PC-3 (cell line): ENCODE measurements at regions not wholly inside any gene's neighbourhood (a gene's known extent, or its start where the extent isn't known, plus 50 kb on each side); places are given as distances from the start of the nearest gene placed in this dataset.
A peak's percentile ranks its signal among the peaks of the same experiment; 100 is the strongest.

Source experiments
- ATAC-seq: fragments of 200-7000 bp; cut with Tn5 transposase; 2 replicates; pipeline ENCODE4 v1.9.1; 2020; ENCODE audit warnings: mild to moderate bottlenecking, moderate library complexity
- BruUV-seq: library from RNA; stranded (reverse); fragments of 400-500 nt; replicated peaks from 2 replicates; lab custom pipeline; 2021; lab: Mats Ljungman, UMichigan
- CTCF ChIA-PET: fragments of 300-600 bp; sonication (Branson Sonifier 250); formaldehyde crosslinking; loops from one replicate; lab custom pipeline; 2022; ENCODE audit warnings: antibody characterized with exemption; lab: Charles Lee
- POLR2A ChIA-PET: fragments of 300-600 bp; sonication (Branson Sonifier 250); formaldehyde crosslinking; loops from one replicate; lab custom pipeline; 2022; ENCODE audit warnings: antibody characterized with exemption; ENCODE audit not compliant: unreplicated experiment; lab: Charles Lee
- DNase-seq: peaks from one replicate; pipeline ENCODE4 v3.0.0-alpha.2; 2015
- H2AFZ ChIP-seq: fragments of 300-600 bp; sonication (generic); 2 replicates; pipeline ENCODE4 v1.6.0; 2016; ENCODE audit warnings: antibody characterized with exemption, low read length
- H3F3A ChIP-seq: fragments of 300-600 bp; sonication (generic); one replicate; pipeline ENCODE4 v1.6.0; 2017; ENCODE audit warnings: antibody characterized with exemption, low read length, control low read depth, mild to moderate bottlenecking; ENCODE audit not compliant: unreplicated experiment
- H3K27ac ChIP-seq: fragments of 300-600 bp; sonication (generic); 2 replicates; pipeline ENCODE4 v1.5.1; 2016; ENCODE audit warnings: mild to moderate bottlenecking, low read length
- H3K27me3 ChIP-seq: fragments of 300-600 bp; sonication (generic); 2 replicates; pipeline ENCODE4 v1.6.1; 2016; ENCODE audit warnings: low read length, mixed read lengths
- H3K36me3 ChIP-seq: fragments of 300-600 bp; sonication (generic); 2 replicates; pipeline ENCODE4 v1.6.1; 2016; ENCODE audit warnings: low read depth, mixed run types, low read length, mixed read lengths
- H3K4me1 ChIP-seq: fragments of 300-600 bp; sonication (generic); 2 replicates; pipeline ENCODE4 v1.5.1; 2016; ENCODE audit warnings: low read length; ENCODE audit not compliant: insufficient read depth
- H3K4me2 ChIP-seq: fragments of 300-600 bp; sonication (generic); 2 replicates; pipeline ENCODE4 v1.6.0; 2016; ENCODE audit warnings: low read length
- H3K4me3 ChIP-seq: fragments of 300-600 bp; sonication (generic); 2 replicates; pipeline ENCODE4 v1.5.1; 2016; ENCODE audit warnings: mild to moderate bottlenecking, low read length, mixed read lengths
- H3K79me2 ChIP-seq: fragments of 300-600 bp; sonication (generic); 2 replicates; pipeline ENCODE4 v1.6.1; 2017; ENCODE audit warnings: low read length, mixed read lengths
- H3K9ac ChIP-seq: fragments of 300-600 bp; sonication (generic); 2 replicates; pipeline ENCODE4 v1.6.0; 2016; ENCODE audit warnings: mild to moderate bottlenecking, low read length
- H3K9me2 ChIP-seq: fragments of 300-600 bp; sonication (generic); replicated peaks from 2 replicates; pipeline ENCODE4 v1.6.1; 2016; ENCODE audit warnings: mixed run types, low read length, mixed read lengths
- H3K9me3 ChIP-seq: fragments of 300-600 bp; sonication (generic); 2 replicates; pipeline ENCODE4 v1.6.1; 2016; ENCODE audit warnings: low read length, mixed read lengths
- H4K20me1 ChIP-seq: fragments of 300-600 bp; sonication (generic); 2 replicates; pipeline ENCODE4 v1.6.1; 2016; ENCODE audit warnings: low read length, mixed read lengths
- EZH2 ChIP-seq: fragments of 300-600 bp; sonication (generic); IDR thresholded peaks from one replicate; pipeline ENCODE4 v1.6.1; 2017; ENCODE audit warnings: antibody characterized with exemption, mild to moderate bottlenecking, low read length; ENCODE audit not compliant: unreplicated experiment
- EZH2phosphoT487 ChIP-seq: fragments of 300-600 bp; sonication (generic); IDR thresholded peaks from 2 replicates; pipeline ENCODE4 v1.6.1; 2018; ENCODE audit warnings: mild to moderate bottlenecking, antibody characterized with exemption, low read length, borderline replicate concordance
- intact Hi-C: fragments of 100-400 bp; cut with micrococcal nuclease; formaldehyde crosslinking; loops from 2 replicates; pipeline ENCODE4 v1.9.0; 2023
- TF ChIP-seq, protein P1 (sequence below): fragments of 300-600 bp; sonication (generic); conservative IDR thresholded peaks from 2 replicates; pipeline ENCODE4 v1.5.1; 2017; ENCODE audit warnings: antibody characterized with exemption, low read depth, mild to moderate bottlenecking, low read length

DNA sequence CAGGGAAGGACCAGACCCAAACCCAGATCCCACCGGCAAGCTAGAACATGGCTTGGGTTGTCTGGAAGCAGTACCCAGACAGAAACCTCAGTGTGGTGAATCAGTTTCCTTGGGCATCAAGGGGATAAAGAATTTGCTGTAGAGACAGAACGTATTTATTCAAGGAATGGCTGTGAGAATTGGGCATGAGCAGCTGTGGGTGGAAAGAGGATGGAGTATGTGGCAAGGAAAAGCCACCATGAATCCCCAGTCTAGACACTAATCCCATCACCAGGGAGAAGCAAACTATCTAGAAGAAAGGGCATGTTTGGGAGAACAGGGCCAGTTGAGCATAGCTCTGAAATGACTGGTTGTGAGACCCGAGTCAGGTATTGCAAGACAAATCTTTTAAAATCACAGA, 109.2 kb downstream of the TOMM20 start:
- Histone ChIP-seq H3K27me3 (no peaks in the 10 kb centered on the region), H3K79me2 (no peaks in the 10 kb centered on the region), H3K4me1 (peaks cover 18% of the 10 kb centered on the region), H3K9ac (no peak overlapping the region), H3F3A (peaks cover 3% of the 10 kb centered on the region), H3K4me2 (no peak overlapping the region), H3K27ac (no peak overlapping the region), H4K20me1 (no peaks in the 10 kb centered on the region), H2AFZ (no peak overlapping the region), H3K9me3 (no peaks in the 10 kb centered on the region), H3K9me2 (no peaks in the 10 kb centered on the region), H3K4me3 (no peak overlapping the region), H3K36me3 (no peaks in the 10 kb centered on the region)
- ChIA-PET POLR2A (no interaction called here), CTCF (no interaction called here)
- intact Hi-C loops: no loop called here
- no TSS peak for BruUV-seq
- no peak for ATAC-seq
- TF ChIP-seq EZH2phosphoT487 (no peak), EZH2 (no peak)
- TF ChIP-seq, protein P1, sequence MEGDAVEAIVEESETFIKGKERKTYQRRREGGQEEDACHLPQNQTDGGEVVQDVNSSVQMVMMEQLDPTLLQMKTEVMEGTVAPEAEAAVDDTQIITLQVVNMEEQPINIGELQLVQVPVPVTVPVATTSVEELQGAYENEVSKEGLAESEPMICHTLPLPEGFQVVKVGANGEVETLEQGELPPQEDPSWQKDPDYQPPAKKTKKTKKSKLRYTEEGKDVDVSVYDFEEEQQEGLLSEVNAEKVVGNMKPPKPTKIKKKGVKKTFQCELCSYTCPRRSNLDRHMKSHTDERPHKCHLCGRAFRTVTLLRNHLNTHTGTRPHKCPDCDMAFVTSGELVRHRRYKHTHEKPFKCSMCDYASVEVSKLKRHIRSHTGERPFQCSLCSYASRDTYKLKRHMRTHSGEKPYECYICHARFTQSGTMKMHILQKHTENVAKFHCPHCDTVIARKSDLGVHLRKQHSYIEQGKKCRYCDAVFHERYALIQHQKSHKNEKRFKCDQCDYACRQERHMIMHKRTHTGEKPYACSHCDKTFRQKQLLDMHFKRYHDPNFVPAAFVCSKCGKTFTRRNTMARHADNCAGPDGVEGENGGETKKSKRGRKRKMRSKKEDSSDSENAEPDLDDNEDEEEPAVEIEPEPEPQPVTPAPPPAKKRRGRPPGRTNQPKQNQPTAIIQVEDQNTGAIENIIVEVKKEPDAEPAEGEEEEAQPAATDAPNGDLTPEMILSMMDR: no peak
- no peak for DNase-seq

DNA sequence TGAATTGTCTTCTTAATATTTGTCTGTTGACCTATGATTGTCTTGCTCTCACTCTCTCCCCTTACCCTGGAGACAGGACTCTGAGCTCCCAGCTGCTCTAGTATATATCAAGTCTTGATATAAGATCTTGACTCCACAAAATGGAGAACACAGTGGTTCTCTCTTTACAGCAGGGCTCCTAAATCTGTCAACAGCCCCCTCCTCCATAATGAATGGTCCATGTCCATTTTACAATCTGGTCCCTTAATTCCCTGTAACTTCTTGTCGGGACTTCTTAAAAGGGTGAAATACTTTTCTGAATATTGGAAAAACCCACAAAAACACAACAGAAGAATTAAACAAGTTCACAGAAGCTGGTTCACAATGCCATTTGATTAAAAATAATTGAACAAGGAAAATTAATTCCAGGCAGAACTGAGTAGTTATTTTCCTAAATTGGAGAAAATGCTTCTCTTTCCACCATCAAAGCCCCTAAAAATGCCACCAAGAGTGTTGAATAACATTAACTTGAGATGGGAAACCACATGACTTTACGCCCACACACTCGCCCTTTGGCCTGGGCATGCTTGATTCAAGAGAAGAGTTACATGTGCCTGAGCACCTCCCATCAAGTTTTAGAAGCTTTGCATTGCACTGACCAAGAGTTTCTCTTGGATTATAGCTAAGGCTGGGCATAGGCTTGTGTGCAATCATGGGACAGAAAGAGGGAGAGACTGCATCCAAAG, 109.8 kb downstream of the TOMM20 start:
- Histone ChIP-seq H3K27me3 (no peaks in the 10 kb centered on the region), H3K79me2 (no peaks in the 10 kb centered on the region), H3F3A (peaks cover 3% of the 10 kb centered on the region), H2AFZ (no peak overlapping the region), H3K36me3 (no peaks in the 10 kb centered on the region), H4K20me1 (no peaks in the 10 kb centered on the region), H3K4me3 (no peak overlapping the region), H3K27ac (peak overlapping the region; percentile 85), H3K4me1 (peaks cover 18% of the 10 kb centered on the region), H3K9me2 (no peaks in the 10 kb centered on the region), H3K4me2 (no peak overlapping the region), H3K9ac (no peak overlapping the region), H3K9me3 (no peaks in the 10 kb centered on the region)
- ATAC-seq: no peak
- DNase-seq: no peak
- no TSS peak for BruUV-seq
- CTCF ChIA-PET: no interaction called here
- TF ChIP-seq EZH2: no peak
- TF ChIP-seq EZH2phosphoT487: no peak
- TF ChIP-seq, protein P1: no peak
- POLR2A ChIA-PET: no interaction called here
- intact Hi-C loops: no loop called here

DNA sequence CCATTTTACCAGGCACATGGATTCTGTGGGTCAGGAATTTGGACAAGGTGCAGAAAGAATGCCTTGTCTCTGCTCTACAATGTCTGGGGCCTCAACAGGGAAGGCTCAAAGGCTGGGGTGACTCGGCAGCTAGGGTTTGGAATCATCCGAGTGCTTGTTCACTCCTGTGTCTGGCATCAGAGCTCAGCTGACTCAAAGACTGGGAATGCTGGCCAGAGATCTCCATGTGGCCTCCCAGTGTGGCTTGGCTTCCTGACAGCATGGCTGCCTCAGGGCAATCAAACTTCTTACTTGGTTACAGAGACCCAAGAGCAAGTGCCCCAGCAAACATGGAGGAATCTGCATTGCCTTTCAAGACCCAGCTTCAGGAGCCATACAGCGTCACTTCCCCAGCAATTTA, 110.5 kb downstream of the TOMM20 start:
- DNase-seq (peak; percentile 93), ATAC-seq (peak; percentile 93)
- H3K36me3 ChIP-seq: no peaks in the 10 kb centered on the region
- H3K79me2 ChIP-seq: no peaks in the 10 kb centered on the region
- BruUV-seq: no TSS peak
- ChIA-PET POLR2A (no interaction called here), CTCF (no interaction called here)
- peak overlapping the region; percentile 37 for H3K9ac ChIP-seq
- peak overlapping the region; percentile 55 for H2AFZ ChIP-seq
- peaks cover 19% of the 10 kb centered on the region for H3K4me1 ChIP-seq
- no peaks in the 10 kb centered on the region for H3K9me2 ChIP-seq
- peaks cover 3% of the 10 kb centered on the region for H3F3A ChIP-seq
- H3K27me3 ChIP-seq: no peaks in the 10 kb centered on the region
- no peaks in the 10 kb centered on the region for H4K20me1 ChIP-seq
- H3K4me2 ChIP-seq: peak overlapping the region; percentile 48; the same call in 1 of the 2 replicates
- intact Hi-C loops: no loop called here
- H3K4me3 ChIP-seq: no peak overlapping the region
- TF ChIP-seq, protein P1: no peak
- TF ChIP-seq EZH2 (no peak), EZH2phosphoT487 (no peak)
- peak overlapping the region; percentile 85 for H3K27ac ChIP-seq
- H3K9me3 ChIP-seq: no peaks in the 10 kb centered on the region
